ENCODE measurements at regions not wholly inside any gene's neighbourhood (a gene's known extent, or its start where the extent isn't known, plus 50 kb on each side); places are given as distances from the start of the nearest gene placed in this dataset.

- TF ChIP-seq TAF1 (IDR thresholded peaks at IDR 0.05; ENCODE audit: borderline replicate concordance, low read depth, low read length), result no peak
- TF ChIP-seq, protein P1, sequence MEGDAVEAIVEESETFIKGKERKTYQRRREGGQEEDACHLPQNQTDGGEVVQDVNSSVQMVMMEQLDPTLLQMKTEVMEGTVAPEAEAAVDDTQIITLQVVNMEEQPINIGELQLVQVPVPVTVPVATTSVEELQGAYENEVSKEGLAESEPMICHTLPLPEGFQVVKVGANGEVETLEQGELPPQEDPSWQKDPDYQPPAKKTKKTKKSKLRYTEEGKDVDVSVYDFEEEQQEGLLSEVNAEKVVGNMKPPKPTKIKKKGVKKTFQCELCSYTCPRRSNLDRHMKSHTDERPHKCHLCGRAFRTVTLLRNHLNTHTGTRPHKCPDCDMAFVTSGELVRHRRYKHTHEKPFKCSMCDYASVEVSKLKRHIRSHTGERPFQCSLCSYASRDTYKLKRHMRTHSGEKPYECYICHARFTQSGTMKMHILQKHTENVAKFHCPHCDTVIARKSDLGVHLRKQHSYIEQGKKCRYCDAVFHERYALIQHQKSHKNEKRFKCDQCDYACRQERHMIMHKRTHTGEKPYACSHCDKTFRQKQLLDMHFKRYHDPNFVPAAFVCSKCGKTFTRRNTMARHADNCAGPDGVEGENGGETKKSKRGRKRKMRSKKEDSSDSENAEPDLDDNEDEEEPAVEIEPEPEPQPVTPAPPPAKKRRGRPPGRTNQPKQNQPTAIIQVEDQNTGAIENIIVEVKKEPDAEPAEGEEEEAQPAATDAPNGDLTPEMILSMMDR (IDR thresholded peaks at IDR 0.05), result no peak
- TF ChIP-seq SMC3 (IDR thresholded peaks at IDR 0.05; ENCODE audit: low read depth, low read length), result no peak
- no peak for TF ChIP-seq EZH2phosphoT487 (IDR thresholded peaks at IDR 0.05; ENCODE audit: borderline replicate concordance, low read depth)
- TF ChIP-seq RAD21 (IDR thresholded peaks at IDR 0.05; ENCODE audit: low read length), result no peak
- TF ChIP-seq EP300 (IDR thresholded peaks at IDR 0.05; ENCODE audit: borderline replicate concordance in 1 of 2, low read depth in 1 of 2, low read length in 1 of 2), result no peak
- TF ChIP-seq GATA2 (CRISPR knock-in tag; IDR thresholded peaks at IDR 0.05), result no peak
- TF ChIP-seq POLR2AphosphoS5 (IDR thresholded peaks at IDR 0.05; ENCODE audit: low read depth, low read length), result no peak
- no peak for TF ChIP-seq RCOR1 (IDR thresholded peaks at IDR 0.05; ENCODE audit: low read length)
- no peak for TF ChIP-seq JUND (IDR thresholded peaks at IDR 0.05)
- TF ChIP-seq NFIC (IDR thresholded peaks at IDR 0.05; ENCODE audit: borderline replicate concordance), result no peak
- TF ChIP-seq, protein P2, sequence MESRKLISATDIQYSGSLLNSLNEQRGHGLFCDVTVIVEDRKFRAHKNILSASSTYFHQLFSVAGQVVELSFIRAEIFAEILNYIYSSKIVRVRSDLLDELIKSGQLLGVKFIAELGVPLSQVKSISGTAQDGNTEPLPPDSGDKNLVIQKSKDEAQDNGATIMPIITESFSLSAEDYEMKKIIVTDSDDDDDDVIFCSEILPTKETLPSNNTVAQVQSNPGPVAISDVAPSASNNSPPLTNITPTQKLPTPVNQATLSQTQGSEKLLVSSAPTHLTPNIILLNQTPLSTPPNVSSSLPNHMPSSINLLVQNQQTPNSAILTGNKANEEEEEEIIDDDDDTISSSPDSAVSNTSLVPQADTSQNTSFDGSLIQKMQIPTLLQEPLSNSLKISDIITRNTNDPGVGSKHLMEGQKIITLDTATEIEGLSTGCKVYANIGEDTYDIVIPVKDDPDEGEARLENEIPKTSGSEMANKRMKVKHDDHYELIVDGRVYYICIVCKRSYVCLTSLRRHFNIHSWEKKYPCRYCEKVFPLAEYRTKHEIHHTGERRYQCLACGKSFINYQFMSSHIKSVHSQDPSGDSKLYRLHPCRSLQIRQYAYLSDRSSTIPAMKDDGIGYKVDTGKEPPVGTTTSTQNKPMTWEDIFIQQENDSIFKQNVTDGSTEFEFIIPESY (IDR thresholded peaks at IDR 0.05; ENCODE audit: borderline replicate concordance, low read depth), result no peak
Observed at GRCh38 chr12:4160314-4161040, 113.1 kb upstream of the CCND2 start.
